GM20000 (cell line): ENCODE measurements at regions not wholly inside any gene's neighbourhood (a gene's known extent, or its start where the extent isn't known, plus 50 kb on each side); places are given as distances from the start of the nearest gene placed in this dataset.

Experiments
- DNase-seq: peaks from one replicate; pipeline ENCODE4 v3.0.0; 2012; ENCODE audit warnings: low spot score
- TF ChIP-seq, protein P1 (sequence below): IDR thresholded peaks from 2 replicates; pipeline ENCODE4 v1.5.1; 2012; ENCODE audit warnings: mild to moderate bottlenecking, control low read depth; ENCODE audit errors: extremely low read depth, missing control alignments

DNA sequence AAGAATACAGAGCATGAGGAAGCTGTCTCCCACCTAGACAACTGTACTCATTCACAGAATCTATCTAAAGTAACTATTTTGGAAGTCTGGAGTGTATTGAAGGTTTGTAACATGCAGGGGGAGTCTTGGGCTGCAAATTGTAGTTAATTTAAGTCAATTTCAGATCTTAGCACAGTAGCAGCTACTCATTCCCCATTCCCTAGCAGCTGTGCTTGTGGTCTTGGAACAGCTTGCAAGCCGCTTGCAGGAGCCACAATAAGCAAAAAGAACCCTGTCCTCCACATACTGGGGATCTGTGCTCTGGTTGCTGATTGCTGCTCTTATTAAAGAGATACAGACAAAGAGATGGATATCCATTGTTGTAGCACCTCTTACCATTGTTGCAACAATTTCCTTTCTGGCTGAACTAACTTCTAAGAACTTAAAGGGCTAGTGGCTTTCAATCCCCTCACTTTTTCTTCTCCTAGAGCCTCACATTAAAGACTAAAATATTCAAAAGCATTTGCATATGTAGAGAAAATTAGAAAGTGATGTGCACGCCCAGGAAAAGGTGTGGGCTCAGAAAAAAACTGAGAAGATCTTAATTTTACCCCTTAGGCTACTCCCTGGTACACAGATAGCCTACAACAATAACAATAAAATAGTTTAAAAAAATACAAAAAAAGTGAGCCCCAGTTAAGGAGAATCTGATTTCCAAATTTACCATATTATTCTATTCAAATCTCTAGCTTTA, 1775.1 kb upstream of the PIK3C3 start:
- TF ChIP-seq, protein P1, sequence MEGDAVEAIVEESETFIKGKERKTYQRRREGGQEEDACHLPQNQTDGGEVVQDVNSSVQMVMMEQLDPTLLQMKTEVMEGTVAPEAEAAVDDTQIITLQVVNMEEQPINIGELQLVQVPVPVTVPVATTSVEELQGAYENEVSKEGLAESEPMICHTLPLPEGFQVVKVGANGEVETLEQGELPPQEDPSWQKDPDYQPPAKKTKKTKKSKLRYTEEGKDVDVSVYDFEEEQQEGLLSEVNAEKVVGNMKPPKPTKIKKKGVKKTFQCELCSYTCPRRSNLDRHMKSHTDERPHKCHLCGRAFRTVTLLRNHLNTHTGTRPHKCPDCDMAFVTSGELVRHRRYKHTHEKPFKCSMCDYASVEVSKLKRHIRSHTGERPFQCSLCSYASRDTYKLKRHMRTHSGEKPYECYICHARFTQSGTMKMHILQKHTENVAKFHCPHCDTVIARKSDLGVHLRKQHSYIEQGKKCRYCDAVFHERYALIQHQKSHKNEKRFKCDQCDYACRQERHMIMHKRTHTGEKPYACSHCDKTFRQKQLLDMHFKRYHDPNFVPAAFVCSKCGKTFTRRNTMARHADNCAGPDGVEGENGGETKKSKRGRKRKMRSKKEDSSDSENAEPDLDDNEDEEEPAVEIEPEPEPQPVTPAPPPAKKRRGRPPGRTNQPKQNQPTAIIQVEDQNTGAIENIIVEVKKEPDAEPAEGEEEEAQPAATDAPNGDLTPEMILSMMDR = no peak

DNA sequence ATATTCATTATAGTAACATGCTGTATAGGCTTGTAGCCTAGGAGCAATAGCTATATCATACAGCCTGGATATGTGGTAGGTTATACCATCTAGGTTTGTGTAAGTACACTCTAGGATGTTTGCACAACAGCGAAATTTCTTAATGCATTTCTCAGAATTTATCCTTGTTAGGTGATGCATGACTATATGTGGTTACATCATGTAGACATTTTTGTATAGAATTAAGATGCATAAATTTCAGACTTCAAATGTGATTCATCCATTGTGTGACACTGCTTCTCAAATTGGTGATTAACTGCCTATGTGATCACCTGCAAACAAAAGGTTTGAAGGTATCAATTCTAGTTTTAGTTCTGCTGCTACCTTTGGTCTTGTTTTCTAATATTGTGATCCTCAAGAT, 1787.0 kb upstream of the PIK3C3 start:
- DNase-seq = no peak
- TF ChIP-seq, protein P1 = no peak

More for the DNA sequence above, 1775.1 kb upstream of the PIK3C3 start:
- DNase-seq = no peak

DNA sequence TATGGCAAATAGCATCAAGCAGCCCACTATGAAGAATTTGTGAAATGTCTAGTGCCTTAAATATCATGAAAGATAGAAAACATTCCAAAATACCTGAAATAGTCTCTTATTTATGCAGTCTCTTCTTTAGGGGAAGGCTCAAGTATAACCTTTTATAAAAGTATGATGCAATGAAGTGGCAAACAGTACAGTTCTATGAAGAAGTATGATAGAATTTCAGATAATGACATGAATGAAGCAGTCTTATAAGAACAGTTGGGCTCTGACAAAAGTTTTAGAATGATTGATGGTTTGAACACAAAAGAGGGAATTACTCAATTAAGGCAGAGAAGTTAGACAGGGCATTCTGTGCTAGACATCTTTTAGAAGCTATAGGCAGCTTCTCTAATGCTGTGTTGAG, 1791.8 kb upstream of the PIK3C3 start:
- TF ChIP-seq, protein P1 = no peak
- no peak for DNase-seq

DNA sequence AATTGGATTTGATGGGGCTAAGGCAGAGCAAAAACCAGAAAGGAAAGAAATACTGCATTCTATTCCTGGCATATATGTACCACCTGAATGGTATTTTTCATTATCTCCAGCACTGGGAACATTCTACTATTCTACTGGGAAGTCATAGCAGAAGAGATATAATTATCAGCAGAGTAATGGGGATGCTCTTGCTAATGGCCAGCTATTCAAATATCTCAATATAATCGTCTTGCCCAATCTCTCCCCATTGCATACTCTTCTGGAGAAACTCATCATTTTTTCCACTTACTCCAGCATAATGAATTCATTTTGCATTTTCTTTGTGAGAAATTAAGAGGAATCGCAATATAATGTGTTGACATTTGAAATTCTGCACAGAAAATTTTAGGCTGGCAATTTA, 1794.7 kb upstream of the PIK3C3 start:
- TF ChIP-seq, protein P1 = no peak
- no peak for DNase-seq

DNA sequence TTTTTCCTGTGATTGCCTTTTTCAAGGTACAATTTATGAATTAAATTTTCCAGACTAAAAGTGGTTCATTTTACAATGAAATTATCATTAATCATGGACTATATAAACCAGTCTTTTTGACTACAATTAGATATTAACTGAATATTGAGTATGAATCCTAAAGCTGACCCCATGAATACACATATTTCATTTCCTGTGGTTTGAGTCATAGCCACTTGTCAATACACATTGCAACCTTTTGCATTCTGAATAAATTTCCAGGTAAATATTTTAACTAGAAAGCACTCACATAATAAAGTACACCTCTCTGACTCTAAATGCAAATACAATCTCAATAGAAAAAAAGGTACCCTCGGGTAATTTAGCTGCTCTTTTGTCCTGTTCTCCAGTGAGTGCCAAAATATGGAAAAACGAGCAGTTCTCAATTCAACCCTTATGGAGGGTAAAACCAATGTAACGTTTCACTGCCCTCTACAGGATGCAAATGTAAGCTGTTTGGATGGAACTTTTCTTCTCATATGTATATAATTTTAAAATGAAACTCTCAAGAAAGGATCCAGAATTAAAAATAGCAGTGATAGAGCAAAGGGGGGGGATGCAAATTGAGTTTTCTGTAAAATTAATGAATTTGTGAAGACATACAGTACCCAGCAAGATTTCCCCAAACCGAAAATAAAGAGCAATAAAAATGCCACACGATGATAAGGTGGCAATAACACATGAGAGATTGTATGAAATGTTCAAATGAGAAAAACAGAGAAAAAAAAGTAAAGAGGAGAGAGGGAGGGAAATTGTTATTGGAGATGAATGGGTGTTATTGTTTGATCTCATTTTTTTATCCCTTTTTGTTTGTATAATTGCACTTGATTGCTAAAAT, 1795.7 kb upstream of the PIK3C3 start:
- TF ChIP-seq, protein P1 = no peak
- DNase-seq = no peak

DNA sequence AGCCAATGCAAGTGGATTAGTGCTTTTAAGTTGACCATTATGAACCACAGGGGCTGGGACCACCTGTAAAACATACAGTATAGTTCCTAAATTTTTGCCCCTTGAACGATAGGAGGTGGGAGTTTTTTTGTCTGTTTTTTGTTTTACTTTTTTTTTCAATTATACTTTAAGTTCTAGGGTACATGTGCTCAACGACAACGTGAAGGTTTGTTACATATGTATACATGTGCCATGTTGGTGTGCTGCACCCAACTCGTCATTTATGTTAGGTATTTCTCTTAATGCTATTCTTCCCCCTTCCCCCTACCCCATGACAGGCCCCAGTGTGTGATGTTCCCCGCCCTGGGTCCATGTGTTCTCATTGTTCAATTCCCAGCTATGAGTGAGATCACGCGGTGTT, 1797.9 kb upstream of the PIK3C3 start:
- no peak for DNase-seq

More for the DNA sequence above, 1797.9 kb upstream of the PIK3C3 start:
- TF ChIP-seq, protein P1 = no peak
